Thoracic aorta (tissue), 2 donors: ENCODE measurements at regions not wholly inside any gene's neighbourhood (a gene's known extent, or its start where the extent isn't known, plus 50 kb on each side); places are given as distances from the start of the nearest gene placed in this dataset.

Experiments
- ATAC-seq: fragments of 150-250 bp; one replicate; pipeline ENCODE4 v1.8.0; 2017; ENCODE audit warnings: low read depth; ENCODE audit not compliant: insufficient number of reproducible peaks, low FRiP score
- DNase-seq: peaks from one replicate; pipeline ENCODE4 v3.0.0-alpha.2; 2020; ENCODE audit warnings: low spot score
- H3K27ac ChIP-seq, 2 donors: fragments of 200-600 bp; sonication (generic); 1 replicate in 1 of 2; 2 replicates in 1 of 2; pipeline ENCODE4 v1.5.1; 2016; ENCODE audit warnings: mild to moderate bottlenecking in 2 of 2, moderate library complexity in 2 of 2
- H3K27me3 ChIP-seq: fragments of 200-600 bp; sonication (generic); replicated peaks from 2 replicates; pipeline ENCODE4 v1.6.0; 2016; ENCODE audit warnings: mild to moderate bottlenecking; ENCODE audit not compliant: insufficient read depth
- H3K36me3 ChIP-seq: fragments of 200-600 bp; sonication (generic); one replicate; pipeline ENCODE4 v1.5.1; 2016
- H3K4me1 ChIP-seq, 2 donors: fragments of 200-600 bp; sonication (generic); 1 replicate in 1 of 2; 2 replicates in 1 of 2; pipeline versions ENCODE4 v1.5.1 to v1.6.0; 2016; ENCODE audit warnings: low read depth in 2 of 2, mild to moderate bottlenecking in 1 of 2; ENCODE audit not compliant: control insufficient read depth in 1 of 2
- H3K4me3 ChIP-seq: fragments of 200-600 bp; sonication (generic); 2 replicates; pipeline ENCODE4 v1.5.1; 2016; ENCODE audit warnings: mild to moderate bottlenecking
- H3K9me3 ChIP-seq: fragments of 200-600 bp; sonication (generic); 2 replicates; pipeline ENCODE4 v1.5.1; 2016
- TF ChIP-seq, protein P1 (sequence below): fragments of 200-600 bp; sonication (generic); IDR thresholded peaks from one replicate; pipeline ENCODE4 v1.5.1; 2019; ENCODE audit warnings: antibody characterized with exemption

- H3K4me1 ChIP-seq, result no peaks in the 10 kb centered on the region
- no peaks in the 10 kb centered on the region for H3K9me3 ChIP-seq
- no peak overlapping the region for H3K4me3 ChIP-seq
- TF ChIP-seq, protein P1, sequence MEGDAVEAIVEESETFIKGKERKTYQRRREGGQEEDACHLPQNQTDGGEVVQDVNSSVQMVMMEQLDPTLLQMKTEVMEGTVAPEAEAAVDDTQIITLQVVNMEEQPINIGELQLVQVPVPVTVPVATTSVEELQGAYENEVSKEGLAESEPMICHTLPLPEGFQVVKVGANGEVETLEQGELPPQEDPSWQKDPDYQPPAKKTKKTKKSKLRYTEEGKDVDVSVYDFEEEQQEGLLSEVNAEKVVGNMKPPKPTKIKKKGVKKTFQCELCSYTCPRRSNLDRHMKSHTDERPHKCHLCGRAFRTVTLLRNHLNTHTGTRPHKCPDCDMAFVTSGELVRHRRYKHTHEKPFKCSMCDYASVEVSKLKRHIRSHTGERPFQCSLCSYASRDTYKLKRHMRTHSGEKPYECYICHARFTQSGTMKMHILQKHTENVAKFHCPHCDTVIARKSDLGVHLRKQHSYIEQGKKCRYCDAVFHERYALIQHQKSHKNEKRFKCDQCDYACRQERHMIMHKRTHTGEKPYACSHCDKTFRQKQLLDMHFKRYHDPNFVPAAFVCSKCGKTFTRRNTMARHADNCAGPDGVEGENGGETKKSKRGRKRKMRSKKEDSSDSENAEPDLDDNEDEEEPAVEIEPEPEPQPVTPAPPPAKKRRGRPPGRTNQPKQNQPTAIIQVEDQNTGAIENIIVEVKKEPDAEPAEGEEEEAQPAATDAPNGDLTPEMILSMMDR, result no peak
- ATAC-seq (no peak), DNase-seq (no peak)
- H3K36me3 ChIP-seq, result no peaks in the 10 kb centered on the region
- no peaks in the 10 kb centered on the region for H3K27me3 ChIP-seq
- no peak overlapping the region for H3K27ac ChIP-seq
Measured at GRCh38 chr14:80146941-80147340, 64.4 kb downstream of the DIO2 start.

GRCh38 chr14:80136358-80136757 is 74.9 kb downstream of the DIO2 start:
- Histone ChIP-seq H3K9me3 (no peaks in the 10 kb centered on the region), H3K27ac (no peak overlapping the region), H3K4me1 (no peaks in the 10 kb centered on the region), H3K4me3 (no peak overlapping the region), H3K27me3 (no peaks in the 10 kb centered on the region), H3K36me3 (no peaks in the 10 kb centered on the region)
- DNase-seq, result no peak
- TF ChIP-seq, protein P1, result no peak
- ATAC-seq, result no peak

DNA sequence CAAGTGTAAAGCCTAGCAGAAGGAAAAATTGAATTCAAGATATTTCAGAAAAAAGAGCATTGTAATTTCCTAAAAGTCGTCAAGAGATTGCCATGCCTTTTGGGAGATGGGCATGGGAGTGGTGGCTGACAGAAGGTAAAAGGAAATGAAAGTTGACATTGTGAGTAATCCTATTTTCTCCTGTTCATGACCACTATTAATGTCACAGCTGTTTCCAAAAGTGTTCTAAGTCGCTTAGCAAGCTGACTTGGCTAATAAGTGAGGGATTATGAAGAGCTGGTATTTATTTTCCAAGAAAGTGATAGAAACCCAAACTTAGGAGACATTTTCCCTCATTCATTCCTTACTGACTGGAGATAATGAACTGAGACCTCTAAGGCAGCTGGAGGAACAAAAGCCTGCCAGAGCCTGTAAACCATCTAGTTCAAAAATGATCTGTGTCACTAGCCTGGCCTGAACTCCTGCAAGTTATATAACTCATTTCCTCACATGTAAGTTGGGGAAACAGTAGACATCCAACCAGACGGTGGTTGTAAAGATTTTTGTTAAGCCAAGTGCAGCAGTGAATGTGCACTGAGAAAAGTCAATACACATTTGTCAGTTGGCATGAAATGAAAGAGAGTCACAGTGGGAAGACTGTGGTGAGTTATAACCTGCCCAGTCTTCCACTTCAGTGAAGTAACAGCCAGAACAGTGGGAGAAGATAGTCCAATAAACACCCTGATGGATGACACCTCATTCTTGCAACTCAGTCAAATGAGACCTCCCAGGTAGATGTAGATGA is 75.8 kb downstream of the DIO2 start:
- H3K9me3 ChIP-seq, result no peaks in the 10 kb centered on the region
- no peak for ATAC-seq
- TF ChIP-seq, protein P1, result no peak
- no peak for DNase-seq
- H3K4me1 ChIP-seq, result no peaks in the 10 kb centered on the region
- no peak overlapping the region for H3K27ac ChIP-seq
- no peak overlapping the region for H3K4me3 ChIP-seq
- H3K36me3 ChIP-seq, result no peaks in the 10 kb centered on the region
- no peaks in the 10 kb centered on the region for H3K27me3 ChIP-seq

GRCh38 chr14:80134321-80134720 is 77.0 kb downstream of the DIO2 start:
- Histone ChIP-seq H3K4me1 (no peaks in the 10 kb centered on the region), H3K9me3 (no peaks in the 10 kb centered on the region), H3K36me3 (no peaks in the 10 kb centered on the region), H3K27ac (no peak overlapping the region), H3K4me3 (no peak overlapping the region), H3K27me3 (no peaks in the 10 kb centered on the region)
- ATAC-seq (no peak), DNase-seq (no peak)
- TF ChIP-seq, protein P1, result no peak

GRCh38 chr14:80133457-80133856 is 77.8 kb downstream of the DIO2 start:
- TF ChIP-seq, protein P1, result no peak
- ATAC-seq, result no peak

More at GRCh38 chr14:80133457-80133856, 77.8 kb downstream of the DIO2 start:
- Histone ChIP-seq H3K27ac (no peak overlapping the region), H3K36me3 (no peaks in the 10 kb centered on the region), H3K4me1 (no peaks in the 10 kb centered on the region), H3K27me3 (no peaks in the 10 kb centered on the region), H3K9me3 (no peaks in the 10 kb centered on the region), H3K4me3 (no peak overlapping the region)
- no peak for DNase-seq
